NCI-H1930 (cell line): ENCODE measurements at regions not wholly inside any gene's neighbourhood (a gene's known extent, or its start where the extent isn't known, plus 50 kb on each side); places are given as distances from the start of the nearest gene placed in this dataset.

Source experiments
- DNase-seq, 2 experiments: peaks; one replicate each; lab custom pipeline; 2025; lab: John Stamatoyannopoulos, UW

- DNase-seq: no peak
Measured at GRCh38 chr14:50038398-50039119, 77.8 kb downstream of the VCPKMT start.

GRCh38 chr14:50039120-50039517 lies 77.3 kb downstream of the VCPKMT start:
- no peak for DNase-seq

GRCh38 chr14:50039734-50040400 lies 76.5 kb downstream of the VCPKMT start:
- no peak for DNase-seq

- no peak for DNase-seq
Measured at GRCh38 chr14:50040401-50040775, 76.0 kb downstream of the VCPKMT start.

- no peak for DNase-seq
Measured at GRCh38 chr14:50040895-50041465, 75.4 kb downstream of the VCPKMT start.

GRCh38 chr14:50041980-50042379 lies 74.4 kb downstream of the VCPKMT start:
- no peak for DNase-seq

- no peak for DNase-seq
Measured at GRCh38 chr14:50044042-50044651, 72.2 kb downstream of the VCPKMT start.

- DNase-seq: no peak
Measured at GRCh38 chr14:50045039-50045711, 71.2 kb downstream of the VCPKMT start.

- no peak for DNase-seq
Measured at GRCh38 chr14:50045837-50046236, 70.5 kb downstream of the VCPKMT start.

- no peak for DNase-seq
Measured at GRCh38 chr14:50047274-50047676, 69.1 kb downstream of the VCPKMT start.

- DNase-seq: no peak
Measured at GRCh38 chr14:50049093-50049492, 67.3 kb downstream of the VCPKMT start.

GRCh38 chr14:50049703-50050570 lies 66.4 kb downstream of the VCPKMT start:
- no peak for DNase-seq

- DNase-seq: no peak
Measured at GRCh38 chr14:50051106-50051505, 65.3 kb downstream of the VCPKMT start.

GRCh38 chr14:50051706-50052105 lies 64.7 kb downstream of the VCPKMT start:
- DNase-seq: no peak

- no peak for DNase-seq
Measured at GRCh38 chr14:50052517-50052916, 63.9 kb downstream of the VCPKMT start.

GRCh38 chr14:50053935-50054334 lies 62.4 kb downstream of the VCPKMT start:
- DNase-seq: no peak

GRCh38 chr14:50055461-50056228 lies 60.7 kb downstream of the VCPKMT start:
- DNase-seq: no peak

- no peak for DNase-seq
Measured at GRCh38 chr14:50056435-50056834, 59.9 kb downstream of the VCPKMT start.

GRCh38 chr14:50057331-50057730 lies 59.0 kb downstream of the VCPKMT start:
- DNase-seq: no peak

GRCh38 chr14:50058113-50058512 lies 58.3 kb downstream of the VCPKMT start:
- no peak for DNase-seq
